Small intestine (tissue), 7 donors: ENCODE measurements at regions not wholly inside any gene's neighbourhood (a gene's known extent, or its start where the extent isn't known, plus 50 kb on each side); places are given as distances from the start of the nearest gene placed in this dataset.
A peak's percentile ranks its signal among the peaks of the same experiment; 100 is the strongest.

ENCODE experiments used
- DNase-seq, 2 donors: peaks; one replicate each; pipeline versions ENCODE4 v3.0.0 to v3.0.0-alpha.2; 2013
- FAIRE-seq: peaks from 2 replicates; lab custom pipeline; 2012; peaks lifted over from hg19 to GRCh38; lab: Jason Lieb, UNC
- H3K27ac ChIP-seq, 3 donors: one replicate each; pipeline ENCODE4 v1.5.1; 2013; ENCODE audit warnings: low read length in 2 of 3, mild to moderate bottlenecking in 2 of 3, control low read depth in 1 of 3, inconsistent platforms in 1 of 3, low read depth in 1 of 3, moderate library complexity in 1 of 3
- H3K27me3 ChIP-seq, 3 donors: one replicate each; pipeline ENCODE4 v1.6.1; 2013; ENCODE audit warnings: low read length in 3 of 3, inconsistent platforms in 1 of 3; ENCODE audit not compliant: control insufficient read depth in 3 of 3, insufficient read depth in 3 of 3
- H3K36me3 ChIP-seq, 3 donors: one replicate each; pipeline ENCODE4 v1.6.1; 2013; ENCODE audit warnings: low read length in 3 of 3, inconsistent platforms in 1 of 3, low read depth in 1 of 3, mild to moderate bottlenecking in 1 of 3, moderate library complexity in 1 of 3; ENCODE audit not compliant: control insufficient read depth in 3 of 3, insufficient read depth in 2 of 3
- H3K4me1 ChIP-seq, 3 donors: one replicate each; pipeline ENCODE4 v1.6.1; 2013; ENCODE audit warnings: low read length in 2 of 3, inconsistent platforms in 1 of 3, low read depth in 1 of 3, mild to moderate bottlenecking in 1 of 3, moderate library complexity in 1 of 3; ENCODE audit not compliant: control insufficient read depth in 3 of 3, insufficient read depth in 2 of 3
- H3K4me3 ChIP-seq, 3 donors: one replicate each; pipeline ENCODE4 v1.5.1; 2013; ENCODE audit warnings: low read length in 3 of 3, control low read depth in 1 of 3, inconsistent platforms in 1 of 3, low read depth in 1 of 3, mild to moderate bottlenecking in 1 of 3, moderate library complexity in 1 of 3
- H3K9me3 ChIP-seq, 2 donors: one replicate each; pipeline ENCODE4 v1.6.1; 2013; ENCODE audit warnings: low read depth in 1 of 2, low read length in 1 of 2; ENCODE audit not compliant: control insufficient read depth in 2 of 2, insufficient read depth in 1 of 2
- WGBS, 3 donors: extraction: QIAGEN DNeasy Blood & Tissue Kit; methylation state at CpG; one replicate each; pipeline ENCODE4 v1.1.7; 2013; 5-methylcytosine and 5-hydroxymethylcytosine counted together
- donor health status: healthy with polysubstance abuse.
- donor health status: control.
- donor health status: control.
- donor health status: Bipolar disorder and iron deficiency.
- donor health status: healthy.

DNA sequence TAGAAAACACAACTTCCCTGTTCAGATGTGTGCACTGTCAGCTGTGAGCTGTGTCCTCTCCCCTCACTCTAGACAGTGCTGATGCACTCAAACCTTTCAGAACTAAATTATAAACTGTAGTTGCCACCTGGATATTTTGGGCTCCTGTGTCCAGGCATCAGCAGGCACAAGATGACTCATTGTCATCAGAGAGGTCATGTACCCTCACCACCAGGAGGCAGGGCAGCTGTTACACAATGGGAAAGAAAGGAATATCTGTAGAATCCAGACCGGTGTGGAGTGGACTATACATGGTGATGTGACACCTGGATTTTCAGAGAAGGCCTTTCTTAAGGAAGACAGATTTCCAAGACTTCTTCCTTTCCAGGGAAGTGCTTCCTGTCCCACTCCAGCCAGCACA is 854.4 kb upstream of the AGA start:
- WGBS, 3 donors, result 76 to 95% (median 83%) methylated on average over 1 of the region's 1 CpG
- FAIRE-seq (no peak), DNase-seq (no peak)
- H3K4me3 ChIP-seq, result no peak overlapping the region
- H3K36me3 ChIP-seq, result no peaks in the 10 kb centered on the region
- no peak overlapping the region for H3K27ac ChIP-seq
- no peaks in the 10 kb centered on the region for H3K9me3 ChIP-seq
- H3K4me1 ChIP-seq, result no peaks in the 10 kb centered on the region
- no peaks in the 10 kb centered on the region for H3K27me3 ChIP-seq

- Histone ChIP-seq H3K4me3 (no peak overlapping the region), H3K4me1 (no peaks in the 10 kb centered on the region), H3K36me3 (no peaks in the 10 kb centered on the region), H3K9me3 (no peaks in the 10 kb centered on the region), H3K27me3 (no peaks in the 10 kb centered on the region), H3K27ac (no peak overlapping the region)
- no peak for FAIRE-seq
- no peak for DNase-seq
- 57 to 71% (median 65%) methylated on average over 3 of the region's 3 CpGs for WGBS, 3 donors
Observed at GRCh38 chr4:178306565-178306964, 864.3 kb upstream of the AGA start.

- FAIRE-seq (no peak), DNase-seq (peak in 1 of 2 donors; percentile 3)
- no peaks in the 10 kb centered on the region for H3K36me3 ChIP-seq
- 44 to 70% (median 58%) methylated on average over 2 of the region's 2 CpGs for WGBS, 3 donors
- H3K4me3 ChIP-seq, result no peak overlapping the region
- H3K9me3 ChIP-seq, result no peaks in the 10 kb centered on the region
- no peaks in the 10 kb centered on the region for H3K4me1 ChIP-seq
- no peak overlapping the region for H3K27ac ChIP-seq
- no peaks in the 10 kb centered on the region for H3K27me3 ChIP-seq
Observed at GRCh38 chr4:178309890-178310289, 867.7 kb upstream of the AGA start.

DNA sequence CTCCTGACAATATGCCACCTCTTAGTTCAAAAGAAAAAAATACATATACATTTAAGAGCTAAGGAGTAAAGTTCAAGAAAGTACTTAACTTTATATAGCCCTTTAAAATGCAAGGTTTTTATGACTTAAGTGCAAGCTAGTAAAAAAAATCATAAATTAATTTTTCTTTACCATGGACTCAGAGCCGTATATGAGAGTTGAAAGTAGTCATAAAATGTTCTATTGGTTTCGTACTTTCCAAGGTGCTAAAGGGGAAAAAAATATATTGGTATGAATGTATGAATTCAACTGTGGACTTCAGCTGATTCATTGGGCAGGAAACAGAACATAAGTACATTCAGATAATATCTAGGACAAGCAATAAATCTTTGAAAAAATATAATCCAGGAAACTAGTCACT is 869.8 kb upstream of the AGA start:
- H3K27me3 ChIP-seq, result no peaks in the 10 kb centered on the region
- H3K9me3 ChIP-seq, result no peaks in the 10 kb centered on the region
- peak overlapping the region in 1 of 3 donors; percentile 34 for H3K27ac ChIP-seq
- peak in 1 of 2 donors; percentile 51 for DNase-seq
- WGBS, 3 donors, result 14 to 38% (median 25%) methylated on average over 2 of the region's 2 CpGs
- H3K36me3 ChIP-seq, result no peaks in the 10 kb centered on the region
- FAIRE-seq, result no peak
- no peak overlapping the region for H3K4me3 ChIP-seq
- H3K4me1 ChIP-seq, result no peaks in the 10 kb centered on the region

DNA sequence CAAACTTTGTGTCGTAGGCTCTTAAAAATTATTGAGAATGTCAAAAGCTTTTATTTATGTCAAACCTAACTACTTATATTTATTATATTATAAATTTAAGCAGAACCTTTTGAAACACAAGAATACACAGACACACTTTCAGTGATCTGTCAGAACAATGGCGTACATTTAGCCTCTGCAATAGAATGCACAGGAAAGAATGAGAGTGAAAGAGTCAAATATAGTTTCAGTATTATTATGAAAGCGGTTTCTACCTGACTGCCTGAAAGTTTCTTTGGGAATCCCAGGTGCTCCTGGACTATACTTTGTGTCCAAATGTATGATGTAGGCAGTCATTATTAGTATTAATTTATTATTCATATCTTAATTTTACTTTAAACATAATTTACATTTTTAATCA is 872.0 kb upstream of the AGA start:
- no peak overlapping the region for H3K4me3 ChIP-seq
- H3K27me3 ChIP-seq, result no peaks in the 10 kb centered on the region
- no peaks in the 10 kb centered on the region for H3K4me1 ChIP-seq
- H3K36me3 ChIP-seq, result no peaks in the 10 kb centered on the region
- no peak overlapping the region for H3K27ac ChIP-seq
- H3K9me3 ChIP-seq, result peaks cover 0 to 2% of the 10 kb centered on the region in 2 donors
- WGBS, 3 donors, result 81 to 92% (median 86%) methylated on average over 3 of the region's 3 CpGs
- DNase-seq, result no peak
- no peak for FAIRE-seq

DNA sequence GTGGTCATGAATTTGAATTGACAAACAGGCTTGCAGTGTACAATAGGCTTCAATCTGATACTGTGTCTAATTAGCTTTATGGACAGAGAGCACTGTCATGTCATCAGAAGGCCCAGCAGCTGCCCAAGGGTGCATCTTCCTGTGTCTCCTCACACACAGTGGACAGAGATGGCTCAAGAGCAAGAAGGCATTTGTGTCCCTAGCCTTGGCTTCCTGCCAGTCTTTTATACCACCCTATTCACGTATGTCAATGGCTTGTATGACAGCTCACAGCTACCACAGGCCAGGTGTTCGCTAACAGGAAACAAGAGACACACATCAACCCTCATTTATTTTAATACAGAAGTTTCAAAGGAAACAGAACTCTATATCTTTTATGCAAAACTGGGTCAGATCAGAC is 874.0 kb upstream of the AGA start:
- Histone ChIP-seq H3K9me3 (peaks cover 0 to 8% of the 10 kb centered on the region in 2 donors), H3K36me3 (no peaks in the 10 kb centered on the region), H3K27ac (no peak overlapping the region), H3K4me3 (no peak overlapping the region), H3K27me3 (no peaks in the 10 kb centered on the region), H3K4me1 (no peaks in the 10 kb centered on the region)
- FAIRE-seq (no peak), DNase-seq (peak; percentile 3 to 53)
- 23 to 28% (median 28%) methylated on average over 2 of the region's 2 CpGs for WGBS, 3 donors

DNA sequence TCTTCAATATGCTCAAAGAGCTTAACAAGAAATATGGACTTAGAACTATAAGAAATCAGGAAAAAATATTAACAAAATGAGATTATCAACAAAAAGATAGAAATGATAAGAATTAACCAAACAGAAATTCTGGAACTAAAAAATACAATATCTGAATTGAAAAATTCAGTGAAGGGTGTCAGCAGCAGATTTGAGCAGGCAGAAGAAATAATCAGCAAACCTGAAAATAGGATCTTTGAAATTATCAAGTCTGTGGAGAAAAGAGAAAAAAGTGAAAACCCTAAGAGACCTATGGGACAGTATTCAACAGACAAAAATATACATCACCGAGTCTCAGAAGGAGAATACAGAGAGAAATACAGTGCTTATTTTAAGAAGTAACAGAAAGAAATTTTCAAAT is 877.8 kb upstream of the AGA start:
- DNase-seq, result no peak
- FAIRE-seq, result no peak
- no peaks in the 10 kb centered on the region for H3K4me1 ChIP-seq
- no peak overlapping the region for H3K27ac ChIP-seq
- peaks cover 0 to 12% of the 10 kb centered on the region in 2 donors for H3K9me3 ChIP-seq
- no peak overlapping the region for H3K4me3 ChIP-seq
- H3K27me3 ChIP-seq, result no peaks in the 10 kb centered on the region
- H3K36me3 ChIP-seq, result no peaks in the 10 kb centered on the region
- WGBS, 3 donors, result 90 to 96% (median 94%) methylated on average over 1 of the region's 1 CpG

- Histone ChIP-seq H3K9me3 (peaks cover 0 to 12% of the 10 kb centered on the region in 2 donors), H3K4me3 (no peak overlapping the region), H3K27ac (no peak overlapping the region), H3K4me1 (no peaks in the 10 kb centered on the region), H3K27me3 (no peaks in the 10 kb centered on the region), H3K36me3 (no peaks in the 10 kb centered on the region)
- FAIRE-seq, result no peak
- WGBS, 3 donors, result 39 to 65% (median 48%) methylated on average over 5 of the region's 5 CpGs
- DNase-seq, result no peak
Observed at GRCh38 chr4:178322524-178323183, 880.4 kb upstream of the AGA start.
